Stimulated activated CD8-positive, alpha-beta memory T cell treated with anti-CD3 and anti-CD28 coated beads, Interleukin-12 subunit alpha, Interleukin-12 subunit beta, amount 100 ng/mL, for 24 hours (primary cell): ENCODE measurements at regions not wholly inside any gene's neighbourhood (a gene's known extent, or its start where the extent isn't known, plus 50 kb on each side); places are given as distances from the start of the nearest gene placed in this dataset.

Source experiments
- DNase-seq: peaks from one replicate; pipeline ENCODE4 v3.0.0-alpha.2; 2020; ENCODE audit errors: extremely low read depth

DNA sequence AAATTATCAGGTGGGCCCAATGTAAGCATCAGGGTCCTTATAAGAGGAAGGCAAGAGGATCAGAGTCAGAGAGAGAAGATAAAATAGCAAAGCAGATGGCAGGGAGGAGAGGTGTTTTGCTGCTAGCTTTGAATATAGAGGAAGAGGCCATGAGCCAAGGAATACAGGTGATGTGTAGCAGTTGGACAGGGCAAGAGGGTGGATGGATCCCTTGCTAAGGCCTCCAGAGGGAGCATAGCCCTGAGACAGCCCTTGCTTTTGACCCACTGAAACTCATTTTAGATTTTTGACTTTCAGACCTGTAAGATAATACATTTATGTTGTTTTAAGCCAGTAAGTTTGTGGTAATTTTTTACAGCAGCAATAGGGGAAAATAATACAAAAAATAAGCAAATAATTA lies 116.6 kb upstream of the PARD3B start:
- no peak for DNase-seq

DNA sequence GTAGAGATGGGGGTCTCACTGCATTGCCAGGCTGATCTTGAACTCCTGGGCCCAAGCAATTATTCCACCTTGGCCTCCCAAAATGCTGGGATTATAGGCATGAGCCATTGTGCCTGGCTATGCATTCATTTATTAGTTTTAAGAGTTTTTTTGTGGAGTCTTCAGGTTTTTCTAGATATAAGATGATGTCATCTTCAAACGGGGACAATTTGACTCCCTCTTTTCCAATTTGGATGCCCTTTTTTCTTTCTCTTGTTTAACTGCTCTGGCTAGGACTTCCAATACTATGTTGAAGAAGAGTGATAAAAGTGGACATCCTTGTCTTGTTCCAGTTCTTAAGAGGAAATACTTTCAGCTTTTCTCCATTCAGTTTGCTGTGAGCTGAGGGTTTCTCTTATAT lies 113.7 kb upstream of the PARD3B start:
- DNase-seq: no peak

DNA sequence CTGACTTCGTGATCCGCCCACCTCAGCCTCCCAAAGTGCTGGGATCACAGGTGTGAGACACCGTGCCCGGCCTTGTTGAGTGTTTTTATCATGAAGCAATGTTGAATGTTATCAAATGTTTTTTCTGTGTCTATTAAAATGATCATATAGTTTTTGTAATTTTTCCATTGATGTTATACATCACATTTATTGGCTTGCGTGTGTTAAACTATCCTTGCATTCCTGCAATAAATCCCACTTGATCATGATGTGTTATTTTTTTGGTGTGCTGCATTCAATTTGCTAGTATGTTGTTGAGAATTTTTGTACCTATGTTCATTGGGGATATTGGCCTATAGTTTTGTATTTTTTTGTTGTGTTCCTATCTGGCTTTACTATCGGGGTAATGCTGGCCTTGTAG lies 113.1 kb upstream of the PARD3B start:
- DNase-seq: no peak

DNA sequence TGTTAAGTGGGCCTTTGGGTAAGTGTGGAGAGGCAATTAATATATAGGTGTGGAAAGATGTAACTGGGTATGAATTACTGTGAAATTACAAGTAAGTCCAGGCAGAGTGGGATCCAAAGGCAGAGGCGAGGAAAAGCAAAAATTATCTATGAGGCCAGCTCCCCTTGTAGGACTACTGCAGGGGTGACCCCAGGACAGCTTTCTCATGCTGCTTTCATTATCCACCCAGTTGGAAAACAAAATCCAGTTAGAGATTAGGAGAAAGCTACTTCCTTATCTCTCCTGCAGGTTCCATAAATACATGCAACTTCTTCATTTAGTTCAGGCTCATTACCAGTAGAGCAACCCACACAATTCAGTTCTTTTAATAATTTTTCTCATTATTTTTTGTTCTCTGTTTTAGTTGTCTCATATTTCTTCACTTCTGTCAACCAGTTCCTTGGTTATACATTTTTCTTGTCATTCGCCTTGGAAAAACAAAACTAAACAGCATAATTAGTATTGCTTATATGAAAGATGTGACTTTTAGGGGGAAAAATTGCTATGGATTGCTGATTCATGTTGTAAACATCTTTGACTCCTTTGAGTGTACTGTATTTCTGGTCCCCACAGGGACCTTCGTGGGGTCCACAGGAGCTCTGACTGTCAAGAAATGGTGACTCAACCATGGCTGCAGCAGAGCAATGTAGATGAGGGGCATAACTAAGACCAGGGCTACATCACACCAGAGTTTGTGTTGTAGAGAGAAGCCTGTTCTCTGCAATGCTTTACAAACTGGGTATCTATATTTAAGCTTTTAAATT lies 110.4 kb upstream of the PARD3B start:
- no peak for DNase-seq

DNA sequence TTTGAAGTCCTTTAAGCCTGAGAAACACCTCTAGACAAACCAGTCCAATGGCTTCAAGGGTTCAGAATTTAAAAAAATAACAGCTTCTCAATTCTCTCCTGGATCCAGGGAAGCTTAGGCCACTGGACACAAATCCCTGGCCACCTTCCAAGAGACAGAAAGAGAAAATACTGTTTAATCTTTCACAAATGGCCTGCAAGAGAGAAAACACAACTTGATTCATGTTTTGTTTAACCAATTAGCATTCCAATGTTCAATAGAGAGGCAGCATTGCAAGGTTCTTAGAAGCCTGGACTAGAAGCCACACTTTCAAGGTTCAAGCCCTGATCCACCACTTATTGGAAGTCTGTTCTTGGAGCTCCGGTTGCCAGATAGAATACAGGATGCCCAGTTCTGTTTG lies 109.0 kb upstream of the PARD3B start:
- no peak for DNase-seq

DNA sequence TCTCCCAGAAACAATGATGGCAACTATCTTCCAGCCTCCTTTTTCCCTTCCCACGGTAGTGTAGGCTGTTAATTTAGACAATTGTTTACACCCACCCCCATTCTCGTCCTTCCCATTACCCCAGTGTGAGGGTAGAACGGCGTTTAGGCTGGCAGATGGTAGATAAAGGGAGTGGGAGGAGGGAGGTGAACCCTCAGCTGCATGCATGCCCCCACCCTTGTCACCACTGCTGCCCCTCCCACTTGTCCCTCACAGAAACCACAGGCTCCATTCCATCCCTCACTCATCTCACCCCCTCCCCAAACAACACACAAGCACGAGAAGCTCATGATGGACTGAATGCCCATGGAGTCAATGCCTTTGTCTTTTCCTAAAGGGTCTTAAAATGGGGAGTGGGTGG lies 107.9 kb upstream of the PARD3B start:
- no peak for DNase-seq

DNA sequence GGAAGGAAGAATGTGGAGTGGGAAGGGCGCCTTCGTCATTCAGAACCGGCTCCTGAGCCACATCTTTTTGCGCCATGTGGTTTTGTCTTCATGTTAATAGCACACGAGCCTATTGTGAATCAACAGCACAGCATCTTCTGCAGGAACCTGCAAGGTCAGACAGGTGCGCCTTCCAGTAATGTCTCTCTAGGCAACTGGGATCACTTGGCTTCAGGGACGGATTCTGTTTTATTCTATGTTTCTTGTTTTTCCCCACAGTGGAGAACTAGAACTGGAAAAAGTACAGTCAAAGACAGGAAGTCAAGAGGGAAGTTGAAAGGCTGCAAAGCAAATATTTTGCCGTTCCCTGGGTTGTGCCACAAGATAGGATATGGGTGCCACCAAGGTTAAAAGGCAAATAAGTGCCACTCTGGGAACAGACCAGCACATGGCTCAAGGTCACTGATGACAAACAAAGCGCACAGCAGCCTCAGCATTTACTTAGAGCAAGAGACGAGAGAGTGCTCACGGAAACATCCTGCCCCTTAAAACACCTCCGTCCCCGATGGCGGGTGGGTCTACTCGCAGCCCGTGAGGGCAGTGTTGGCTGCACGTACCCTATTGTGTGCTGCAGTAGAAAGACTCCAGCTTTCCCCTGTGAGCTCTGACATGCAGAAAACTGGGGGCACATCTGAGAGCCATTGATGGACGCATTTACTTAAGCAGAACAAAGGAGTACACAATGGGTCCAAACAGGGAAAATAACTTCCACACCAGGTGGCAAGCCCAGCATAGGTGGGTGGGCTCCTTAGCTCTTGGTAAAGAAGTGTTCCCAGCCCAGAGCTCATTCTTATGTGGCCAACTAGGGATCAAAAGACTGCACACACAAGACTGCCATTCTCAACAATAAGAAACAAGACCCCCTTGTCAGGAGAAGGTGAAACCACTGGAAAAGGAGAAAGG lies 107.2 kb upstream of the PARD3B start:
- DNase-seq: no peak

DNA sequence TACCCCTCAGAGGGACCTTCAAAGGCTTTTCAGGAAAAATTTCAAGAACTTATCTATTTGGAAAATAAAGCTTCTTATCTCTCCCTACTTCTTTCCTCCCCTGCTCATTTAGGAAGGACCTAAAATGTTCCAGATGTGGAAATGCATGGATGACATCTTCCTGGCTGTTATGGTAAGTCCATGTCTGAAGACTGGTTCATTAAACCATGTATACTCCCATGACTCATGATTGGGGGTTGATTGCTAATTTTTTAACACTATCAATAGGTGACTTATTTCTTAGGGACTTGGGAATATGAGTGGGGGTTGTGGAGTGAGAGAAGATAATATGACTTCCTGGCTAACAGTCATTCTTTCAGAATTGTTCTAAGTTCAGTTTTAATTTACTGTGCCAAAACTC lies 104.0 kb upstream of the PARD3B start:
- DNase-seq: no peak

DNA sequence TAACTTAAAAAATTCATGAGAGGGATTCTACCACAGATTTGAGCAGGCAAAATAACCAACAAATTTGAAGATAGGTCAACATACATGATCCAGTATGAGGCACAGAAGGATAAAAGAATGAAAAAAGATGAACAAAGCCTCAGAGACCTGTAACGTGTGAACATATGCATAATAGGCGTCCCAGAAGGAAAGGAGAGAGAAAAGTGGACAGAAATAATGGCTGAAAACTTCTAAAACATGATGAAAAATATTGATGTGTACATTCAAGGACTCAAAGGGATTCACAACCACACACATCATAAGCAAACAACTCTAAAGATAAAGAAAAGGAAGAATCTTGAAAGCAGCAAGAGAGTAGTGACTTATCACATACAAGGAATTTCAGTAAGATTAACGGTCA lies 100.1 kb upstream of the PARD3B start:
- no peak for DNase-seq

DNA sequence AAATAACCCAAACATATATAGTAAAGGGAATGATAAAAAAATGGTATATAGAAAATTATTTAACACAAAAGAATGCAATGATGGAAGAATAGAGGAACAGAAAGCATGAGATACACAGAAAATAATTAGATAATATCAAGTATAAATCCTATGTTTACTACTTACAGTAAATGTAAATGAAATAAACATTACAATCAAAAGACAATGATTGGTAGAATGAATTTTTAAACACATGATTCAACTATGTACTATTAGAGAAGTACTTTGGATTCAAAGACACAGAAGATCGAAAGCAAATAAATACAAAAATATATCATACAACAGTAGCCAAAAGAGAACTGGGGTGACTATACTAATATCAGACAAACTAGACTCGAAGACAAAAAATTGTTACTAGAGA lies 97.6 kb upstream of the PARD3B start:
- DNase-seq: no peak

DNA sequence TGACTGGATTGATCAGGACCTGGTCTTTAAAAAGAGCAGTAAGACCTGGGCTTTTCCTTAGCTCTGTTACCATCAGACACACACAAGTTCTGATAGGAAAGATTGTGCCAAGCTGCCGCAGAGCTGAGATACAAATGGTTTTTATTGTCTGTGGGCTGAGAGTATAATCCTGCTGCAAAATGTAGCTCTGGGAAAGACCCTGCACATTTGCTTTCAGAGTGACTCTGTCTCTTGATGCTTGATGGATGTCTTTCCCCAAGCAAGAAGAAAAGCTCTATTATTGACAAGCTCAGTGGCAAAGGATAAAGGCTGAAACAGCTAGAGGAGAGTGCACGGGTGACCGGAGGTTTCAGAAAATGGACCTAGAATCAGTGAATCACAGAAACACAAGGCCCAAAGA lies 95.3 kb upstream of the PARD3B start:
- no peak for DNase-seq

DNA sequence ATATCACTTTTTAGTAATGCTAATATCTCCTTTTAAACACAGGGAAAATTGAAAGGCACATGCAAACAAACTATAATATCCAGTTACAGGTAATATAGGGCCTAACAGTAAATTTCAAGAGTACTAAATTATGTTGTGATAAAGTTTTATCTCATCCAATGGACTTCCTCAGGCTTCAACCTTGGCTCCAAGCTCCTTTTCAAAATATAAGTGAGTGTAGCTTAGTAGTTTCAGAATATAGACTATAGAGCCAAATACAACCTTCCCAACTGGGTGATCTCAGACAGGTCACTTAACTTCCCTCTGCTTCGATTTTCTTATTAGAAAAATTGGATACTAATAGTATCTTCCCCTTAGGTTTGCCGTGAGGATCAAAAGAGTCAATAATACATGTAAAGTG lies 93.5 kb upstream of the PARD3B start:
- DNase-seq: no peak

DNA sequence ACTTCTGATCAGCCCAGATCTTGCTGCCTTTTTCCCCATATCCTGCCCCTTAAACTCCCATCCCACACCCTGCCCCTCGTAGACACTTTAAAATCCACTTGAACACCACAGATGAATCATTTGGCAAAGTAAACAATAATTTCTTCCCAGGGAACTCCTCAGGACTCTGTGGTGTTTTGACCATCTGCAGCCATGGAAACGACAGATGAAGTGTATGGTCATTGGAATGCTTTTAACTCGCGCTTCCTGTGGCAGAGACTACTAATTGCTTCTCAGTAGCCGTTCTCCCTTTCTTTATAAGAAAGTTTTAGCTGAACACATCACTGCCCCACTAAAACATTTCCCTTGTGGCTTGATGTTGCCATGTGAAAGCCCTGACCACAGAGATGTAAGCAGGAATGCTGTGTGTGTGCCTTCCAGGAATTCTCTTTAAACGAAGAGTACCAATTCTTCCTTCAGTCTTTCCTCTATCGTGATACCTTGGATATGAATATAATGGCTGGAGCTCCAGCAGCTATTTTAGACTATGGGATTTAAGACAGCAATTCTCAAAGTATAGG lies 92.7 kb upstream of the PARD3B start:
- DNase-seq: no peak

DNA sequence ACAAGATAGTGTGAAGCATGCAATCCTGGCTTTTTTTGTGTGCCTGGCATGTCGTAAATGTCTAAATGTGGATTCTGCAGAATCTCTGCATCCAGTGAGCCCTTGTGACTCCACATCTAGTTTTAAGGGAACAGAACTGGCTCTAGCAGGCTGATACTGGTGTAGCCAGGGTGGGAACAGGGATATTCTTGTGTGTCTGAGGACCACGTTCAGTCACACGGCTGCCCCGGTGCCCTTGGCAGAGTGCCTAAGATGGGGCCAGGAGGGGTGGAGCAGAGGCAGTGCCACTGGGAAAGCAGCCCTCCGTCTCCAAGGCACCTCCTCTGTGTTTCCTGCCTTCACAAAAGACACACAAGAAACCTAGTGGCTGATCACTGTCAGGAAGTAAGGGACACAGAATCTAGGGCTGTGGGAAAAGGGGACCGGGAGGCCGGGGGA lies 91.5 kb upstream of the PARD3B start:
- DNase-seq: no peak

DNA sequence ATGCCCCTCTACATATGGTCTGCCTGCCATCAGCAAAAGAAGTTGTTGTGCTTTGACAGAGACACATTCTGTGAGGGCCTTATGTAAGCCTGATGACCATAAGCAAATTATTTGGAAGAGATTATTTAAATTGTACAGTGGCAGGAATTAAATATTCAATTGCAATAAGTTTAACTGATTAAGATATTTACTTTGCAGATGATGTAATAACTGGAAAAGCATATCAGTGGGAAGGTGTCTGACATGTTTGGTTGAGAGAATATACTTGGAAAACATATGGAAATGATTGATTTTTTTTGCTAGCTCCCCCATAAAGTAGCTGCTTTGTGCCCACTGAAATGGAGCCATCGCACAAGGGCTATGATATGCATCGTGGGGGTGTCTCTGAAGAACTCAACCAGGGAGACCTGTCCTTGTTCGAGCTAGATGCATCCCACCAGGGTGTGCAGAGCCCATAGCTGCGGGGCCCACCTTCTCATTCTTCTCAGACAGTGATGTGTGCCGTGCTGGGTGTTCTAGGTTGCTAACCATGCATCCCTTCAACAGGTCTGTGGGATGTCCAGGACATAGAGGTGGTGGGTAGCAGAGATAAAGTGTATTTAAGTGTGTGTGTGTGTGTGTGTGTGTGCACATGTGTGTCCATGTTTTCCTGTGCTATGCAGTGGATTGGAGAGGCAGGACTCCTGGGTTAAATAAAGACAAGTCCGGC lies 90.4 kb upstream of the PARD3B start:
- no peak for DNase-seq

DNA sequence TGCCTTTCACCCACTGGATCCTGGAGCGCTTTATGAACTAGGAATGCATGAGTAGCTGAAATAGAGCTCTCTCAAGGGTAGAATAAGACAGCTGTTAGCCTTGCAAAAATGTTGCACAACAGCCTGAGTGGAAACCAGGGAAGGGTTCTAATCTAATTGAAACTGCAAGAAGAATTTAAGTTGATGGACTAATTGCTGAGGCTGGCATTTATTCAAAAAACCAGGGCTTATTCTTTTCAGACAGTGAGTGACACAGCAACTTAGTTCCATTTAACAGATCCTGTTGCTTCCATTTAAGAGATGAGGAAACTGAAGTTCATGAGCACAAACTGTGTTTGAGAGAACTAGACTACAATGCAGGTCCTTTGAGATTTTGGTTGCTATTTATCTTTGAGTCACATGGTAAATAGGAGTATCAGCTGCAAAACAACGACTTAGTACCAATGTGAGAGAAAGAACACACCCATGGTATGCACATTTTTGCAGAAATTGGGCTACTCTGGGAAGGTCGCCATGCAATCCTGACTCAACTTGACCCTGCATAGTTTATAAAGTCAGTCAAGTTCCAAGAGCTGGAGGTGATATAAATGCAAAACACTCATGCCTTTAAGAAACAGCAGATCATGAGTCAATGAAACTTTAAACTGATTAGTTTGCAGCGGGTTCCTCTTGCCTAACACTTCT lies 76.4 kb upstream of the PARD3B start:
- no peak for DNase-seq

DNA sequence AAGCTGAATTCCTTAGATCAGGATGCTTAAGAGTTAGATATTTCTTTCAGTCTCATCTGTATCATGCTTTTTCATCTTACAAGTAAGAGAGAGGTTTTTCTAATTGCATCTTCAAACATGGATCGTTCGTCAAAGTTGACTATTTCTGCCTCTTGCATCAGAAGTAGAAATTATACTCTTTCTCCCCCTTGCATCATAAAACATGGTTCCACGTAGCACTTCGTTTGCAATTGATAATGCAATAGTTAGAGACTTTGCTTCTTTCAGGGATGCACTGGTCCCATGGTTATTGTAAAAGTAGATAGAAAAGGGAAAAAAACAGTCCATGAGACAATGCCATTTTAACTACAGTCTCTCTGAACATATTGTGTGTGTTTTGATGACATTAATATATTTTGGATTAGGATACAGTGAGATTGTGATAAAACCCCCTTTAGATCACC lies 75.1 kb upstream of the PARD3B start:
- DNase-seq: no peak

DNA sequence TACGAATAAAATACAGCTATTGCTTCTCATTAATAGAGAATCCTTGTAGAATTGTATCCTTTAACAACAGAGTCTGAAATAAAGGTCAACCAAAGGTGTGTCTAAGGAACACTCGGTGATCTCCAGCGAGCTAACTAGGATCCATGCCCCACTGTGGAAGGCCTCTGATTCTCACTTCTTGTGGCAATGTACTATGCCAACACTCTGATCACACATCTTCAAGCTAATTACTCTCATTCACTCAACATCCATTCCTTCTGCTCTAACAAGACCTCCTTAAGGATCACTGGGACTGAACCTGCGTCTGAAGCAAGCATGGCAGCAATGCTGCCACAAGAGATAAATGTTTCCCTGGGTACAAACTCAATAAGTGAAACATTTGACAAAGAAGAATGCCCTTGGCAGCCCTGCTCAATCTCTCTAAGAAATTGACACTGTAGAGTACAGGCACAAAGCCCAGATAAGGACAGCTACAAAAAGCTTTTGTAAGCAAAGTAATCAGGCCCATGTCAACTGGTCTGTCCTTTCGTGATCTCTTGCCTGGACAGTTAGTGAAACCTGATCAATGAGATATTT lies 74.6 kb upstream of the PARD3B start:
- DNase-seq: no peak

DNA sequence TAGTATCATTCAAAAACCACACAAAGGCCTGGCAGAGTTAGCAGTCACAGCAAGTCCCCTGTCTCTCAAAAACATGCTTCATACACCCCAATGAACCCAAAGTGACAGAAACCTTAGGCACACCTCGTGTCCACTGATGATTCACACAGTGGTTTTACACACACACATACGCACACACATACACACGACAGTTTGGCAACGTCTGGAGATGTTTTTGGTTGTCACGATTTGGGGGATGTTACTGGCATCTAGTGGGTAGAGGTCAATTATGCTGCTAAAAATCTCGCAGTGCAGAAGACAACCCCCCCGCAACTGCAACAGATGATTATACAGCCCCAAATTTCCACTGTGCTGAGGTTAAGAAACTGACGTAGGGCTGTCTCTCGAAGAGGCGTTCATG lies 72.9 kb upstream of the PARD3B start:
- DNase-seq: no peak

DNA sequence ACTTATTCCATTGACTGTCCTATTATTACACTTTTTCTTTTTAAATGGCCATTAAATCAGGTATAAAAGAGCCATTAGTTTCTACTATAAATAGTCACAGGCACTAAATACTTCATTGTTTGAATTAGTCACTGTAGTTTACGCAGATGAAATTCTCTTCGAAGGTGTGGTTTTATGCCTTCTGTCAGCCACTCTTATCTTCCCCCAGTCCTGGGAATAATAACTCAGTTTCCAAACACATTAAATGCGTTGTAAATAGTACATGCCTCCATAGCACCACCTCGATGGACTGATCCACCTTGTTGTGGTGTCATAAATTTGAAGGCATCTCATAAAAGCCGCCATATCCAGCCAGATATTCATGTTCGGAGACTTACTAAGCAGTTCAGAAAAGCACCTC lies 72.1 kb upstream of the PARD3B start:
- DNase-seq: no peak

DNA sequence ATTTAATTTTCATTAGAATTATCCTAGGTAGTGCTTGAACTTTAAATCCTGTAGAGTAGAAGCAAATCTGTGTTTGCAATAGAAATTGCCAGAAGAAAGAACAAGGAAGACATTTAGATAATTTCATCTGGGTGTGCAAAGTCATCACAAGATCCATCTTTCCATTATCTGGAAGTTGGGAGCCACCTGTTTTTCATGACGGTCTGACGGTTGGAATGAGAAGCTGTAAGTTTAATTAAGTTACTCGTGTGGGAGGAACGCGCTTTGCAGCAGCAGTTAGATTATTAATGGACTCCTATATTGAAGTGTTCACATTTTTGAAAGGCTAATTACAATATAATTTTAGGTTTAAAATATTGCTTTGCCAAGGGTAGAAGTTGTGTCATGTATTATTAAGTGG lies 69.9 kb upstream of the PARD3B start:
- no peak for DNase-seq
